ENCODE measurements at regions not wholly inside any gene's neighbourhood (a gene's known extent, or its start where the extent isn't known, plus 50 kb on each side); places are given as distances from the start of the nearest gene placed in this dataset.

DNA sequence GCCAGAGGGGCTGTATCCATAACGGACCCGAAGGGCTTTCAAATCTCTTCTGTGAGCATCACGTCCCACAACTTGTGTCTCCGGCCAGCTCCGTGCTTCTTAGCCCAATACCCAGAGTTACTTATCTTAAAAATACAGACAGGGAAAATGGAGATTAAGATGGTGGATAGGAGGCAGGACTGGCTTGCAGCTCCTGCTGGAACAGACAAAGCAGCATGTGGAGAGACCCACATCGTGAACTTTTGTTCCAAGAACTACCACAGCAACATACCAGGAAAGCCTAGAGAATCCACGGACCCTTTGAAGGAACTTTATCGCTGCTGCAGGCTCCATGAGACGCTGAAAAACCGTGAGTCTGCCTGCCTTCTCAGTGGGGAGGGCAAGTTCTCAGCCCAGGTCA is 113.7 kb downstream of the RNASET2 start:
- DNase-seq (ENCODE audit: low spot score) = no peak

DNA sequence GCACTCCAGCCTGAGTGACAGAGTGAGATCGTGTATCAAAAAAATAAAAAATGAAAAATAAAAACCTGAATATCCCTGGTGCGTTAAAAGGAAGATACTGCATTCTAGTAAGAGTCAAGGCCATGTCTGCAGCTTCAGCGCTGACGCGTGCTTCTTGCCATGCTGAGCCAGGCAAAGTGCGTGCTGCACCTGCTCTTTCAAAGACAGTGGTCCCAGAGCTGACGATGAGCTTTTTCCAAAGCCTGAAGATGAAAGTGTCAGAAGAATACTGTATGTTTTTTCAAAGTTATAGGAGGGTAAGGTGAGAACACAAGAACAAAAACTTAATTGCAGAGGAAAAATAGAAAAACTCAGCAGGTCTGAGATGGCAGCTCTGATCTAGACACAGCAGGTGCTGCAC is 115.1 kb downstream of the RNASET2 start:
- no peak for DNase-seq (ENCODE audit: low spot score)

DNA sequence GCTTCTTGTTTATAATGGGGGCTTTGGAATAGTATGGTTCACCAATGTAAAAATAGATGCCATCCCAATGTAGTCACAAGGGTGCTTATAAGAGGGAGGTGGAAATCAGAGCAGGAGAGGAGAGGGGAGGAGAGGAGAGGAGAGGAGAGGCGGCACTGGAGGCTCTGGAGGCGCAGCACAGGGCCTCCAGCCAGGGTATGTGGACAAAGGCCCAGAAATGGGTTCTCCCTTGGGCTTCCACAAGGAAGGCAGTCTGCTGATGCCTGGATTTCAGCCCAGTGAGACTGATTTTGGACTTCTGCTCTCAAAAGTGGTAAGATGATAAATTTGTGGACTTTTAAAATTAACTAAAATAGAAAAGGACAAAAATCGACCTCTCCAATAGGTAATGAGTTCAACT is 116.8 kb downstream of the RNASET2 start:
- no peak for DNase-seq (ENCODE audit: low spot score)

DNA sequence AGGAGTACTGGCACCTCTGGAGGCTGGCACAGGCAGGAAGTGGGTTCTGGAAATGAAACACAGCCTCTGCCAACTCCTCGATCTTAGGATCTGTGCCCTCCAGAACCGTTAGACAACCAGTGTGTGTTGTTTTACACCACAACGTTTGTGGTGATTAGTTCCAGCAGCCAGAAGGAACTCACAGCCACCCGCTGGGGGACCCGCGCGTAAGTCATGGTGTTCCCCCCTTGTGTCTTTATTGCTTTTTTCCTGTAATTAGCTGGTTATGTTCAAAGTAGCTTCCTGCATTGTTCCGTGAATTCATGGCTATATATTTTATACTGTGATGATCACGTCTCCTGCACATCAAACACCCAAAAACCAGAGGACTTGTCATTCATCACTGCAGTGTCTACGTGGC is 117.4 kb downstream of the RNASET2 start:
- DNase-seq (ENCODE audit: low spot score) = no peak

DNA sequence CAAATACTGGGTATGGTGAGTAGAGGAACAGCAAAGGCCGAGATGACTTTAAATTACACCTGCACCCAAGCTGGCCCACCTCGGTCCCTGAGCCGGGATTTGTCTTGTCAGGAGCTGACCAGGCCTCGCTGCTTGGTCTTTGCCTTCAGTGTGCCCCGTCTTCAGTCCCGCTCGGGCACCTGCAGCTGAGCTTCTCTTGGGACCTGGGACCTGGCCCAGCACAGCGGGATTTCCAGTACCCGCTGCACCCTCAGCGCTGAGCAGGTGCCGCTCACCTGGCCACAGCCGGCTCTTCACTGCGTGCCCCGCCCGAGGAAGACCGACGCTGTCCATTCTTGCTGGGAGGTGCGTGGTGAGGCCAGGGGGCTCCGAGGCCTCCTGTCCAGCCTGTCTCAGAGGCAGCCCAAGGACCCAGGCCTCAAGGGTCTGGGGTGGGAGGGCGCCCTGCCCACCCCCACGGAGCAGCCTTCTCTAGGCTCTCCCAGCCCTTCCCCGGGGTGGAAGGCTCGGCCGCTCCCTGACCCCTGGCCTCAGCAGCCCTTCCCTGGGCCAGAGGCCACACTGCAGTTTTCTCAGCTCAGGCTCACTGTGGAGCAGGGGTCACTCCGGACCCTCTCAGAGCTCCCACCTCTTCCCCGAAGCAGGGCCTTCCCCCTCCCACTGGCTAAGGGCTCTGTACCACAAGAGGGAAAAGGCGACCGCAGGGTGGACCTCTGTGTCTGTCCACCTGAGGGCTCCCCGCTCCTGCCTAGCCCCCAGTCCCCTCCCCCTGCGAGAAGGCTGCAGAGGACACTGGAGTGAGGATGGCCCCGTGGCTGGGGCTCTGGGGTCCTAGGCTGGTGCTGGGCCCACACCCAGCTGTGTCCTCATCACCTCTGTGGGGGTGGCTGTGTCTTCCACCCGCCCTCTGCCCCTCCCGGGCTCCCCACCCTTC is 119.3 kb downstream of the RNASET2 start:
- no peak for DNase-seq (ENCODE audit: low spot score)

DNA sequence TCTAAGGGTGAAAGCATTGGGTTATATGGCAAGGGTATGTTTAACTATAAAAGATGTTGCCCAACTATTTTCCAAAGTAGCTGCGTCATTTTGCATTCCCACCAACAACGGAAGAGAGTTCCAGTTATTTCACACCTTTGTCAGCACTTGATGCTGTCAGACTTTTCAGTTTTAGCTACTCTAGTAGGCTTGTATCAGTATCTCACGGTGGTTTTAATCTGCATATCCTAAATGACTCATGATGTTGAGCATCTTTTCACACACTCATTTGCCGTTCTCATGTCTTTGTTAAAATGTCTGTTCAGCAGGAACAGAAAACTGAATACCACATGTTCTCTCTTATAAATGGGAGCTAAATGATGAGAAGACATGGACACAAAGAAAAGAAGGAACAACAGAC is 122.3 kb downstream of the RNASET2 start:
- DNase-seq (ENCODE audit: low spot score) = no peak

DNA sequence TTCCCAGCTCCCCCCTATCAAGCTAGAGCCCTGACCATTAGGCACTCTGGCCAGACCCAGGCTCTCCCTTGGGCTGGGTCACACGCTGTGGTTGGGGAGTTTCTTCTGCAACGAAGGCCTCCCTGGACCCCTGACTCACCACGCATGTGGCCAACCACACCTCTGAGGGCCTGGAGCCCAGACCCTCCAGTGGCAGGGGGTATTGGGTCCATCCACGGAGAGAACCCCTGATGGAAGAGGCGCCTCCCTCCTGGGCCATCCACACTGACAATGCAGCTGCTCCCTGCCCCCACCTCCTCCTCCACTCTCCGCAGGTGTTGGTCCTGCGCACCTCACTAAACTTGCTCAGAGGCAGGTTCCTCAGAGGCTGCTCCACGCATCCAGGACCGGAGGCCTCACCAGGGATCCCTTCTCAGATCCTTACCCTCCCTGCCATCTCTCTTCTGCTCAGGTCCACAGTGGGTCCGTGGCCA is 125.4 kb downstream of the RNASET2 start:
- no peak for DNase-seq (ENCODE audit: low spot score)

DNA sequence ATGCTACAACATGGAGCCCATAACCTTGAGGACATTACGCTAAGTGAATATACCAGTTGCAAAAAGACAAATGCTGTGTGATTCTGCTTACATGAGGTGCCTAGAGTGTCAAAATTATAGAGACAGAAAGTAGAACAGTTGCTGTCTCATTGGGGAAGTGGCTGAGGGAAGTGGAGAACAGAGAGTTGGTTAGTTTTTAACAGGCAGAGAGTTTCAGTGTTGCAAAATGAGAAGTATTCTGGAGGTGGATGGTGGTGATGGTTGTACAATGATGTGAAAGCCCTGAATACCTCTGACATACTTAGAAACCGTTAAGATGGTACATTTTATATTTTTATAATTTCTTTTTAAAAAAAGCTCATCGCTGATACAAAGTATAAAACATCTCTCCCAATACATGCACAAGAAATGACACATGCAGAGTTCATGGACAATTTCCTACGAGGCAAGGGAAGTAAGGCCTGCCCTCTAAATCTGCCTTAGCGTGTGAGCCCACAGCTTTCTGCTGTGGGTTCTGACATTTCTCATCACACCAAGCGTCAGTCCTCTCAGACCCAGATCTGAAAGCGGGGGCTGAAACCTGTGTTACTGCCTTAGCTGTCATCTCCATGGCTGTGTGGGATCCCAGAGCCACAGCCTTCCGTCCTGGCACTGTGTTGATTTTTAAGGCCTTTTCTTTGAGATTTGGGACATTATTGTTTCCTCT is 126.0 kb downstream of the RNASET2 start:
- DNase-seq (ENCODE audit: low spot score) = no peak

DNA sequence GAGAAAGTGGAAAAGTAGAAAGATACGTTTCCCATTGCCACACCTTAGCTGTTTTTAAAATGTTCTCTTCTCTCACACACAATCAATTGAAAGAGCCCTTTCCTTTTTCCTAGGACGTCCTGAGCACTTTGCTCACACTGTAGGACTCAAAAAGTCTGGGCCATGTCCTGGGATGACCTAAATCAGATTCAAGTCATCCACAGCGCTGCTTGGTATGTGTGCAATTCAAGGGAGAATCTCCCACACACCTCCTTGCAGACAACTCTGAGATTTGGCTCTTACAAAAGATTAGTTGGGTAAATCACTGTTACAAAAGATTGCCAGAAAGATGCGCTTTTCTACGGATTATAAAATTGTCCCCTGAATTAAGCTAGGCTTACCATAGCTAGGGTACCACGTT is 130.1 kb downstream of the RNASET2 start:
- DNase-seq (ENCODE audit: low spot score) = no peak

DNA sequence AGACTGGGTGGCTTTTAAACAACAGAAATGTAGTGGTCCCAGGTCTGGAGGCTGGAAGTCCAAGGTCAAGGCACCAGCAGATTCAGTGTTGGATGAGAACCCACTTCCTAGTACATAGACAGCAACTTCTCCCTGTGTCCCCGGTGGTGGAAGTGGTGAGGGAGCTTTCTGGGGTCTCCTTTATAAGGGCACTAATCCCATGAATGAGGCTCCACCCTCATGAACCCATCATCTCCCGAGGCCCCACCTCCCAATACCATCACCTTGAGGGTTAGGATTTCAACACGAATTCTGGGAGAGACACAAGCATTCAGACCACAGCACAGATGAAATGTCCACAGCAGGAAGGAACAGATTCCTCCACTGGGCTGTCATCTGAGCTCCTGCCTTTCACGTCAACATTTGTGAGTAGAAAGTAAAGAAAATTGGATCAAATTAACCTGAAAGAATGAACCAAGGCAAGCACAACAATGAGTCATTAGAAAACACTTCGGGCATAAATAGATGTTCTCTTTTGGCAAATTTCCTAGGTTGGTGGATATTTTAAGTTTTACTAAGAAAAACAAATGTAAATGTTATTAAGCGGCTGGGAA is 130.7 kb downstream of the RNASET2 start:
- no peak for DNase-seq (ENCODE audit: low spot score)

DNA sequence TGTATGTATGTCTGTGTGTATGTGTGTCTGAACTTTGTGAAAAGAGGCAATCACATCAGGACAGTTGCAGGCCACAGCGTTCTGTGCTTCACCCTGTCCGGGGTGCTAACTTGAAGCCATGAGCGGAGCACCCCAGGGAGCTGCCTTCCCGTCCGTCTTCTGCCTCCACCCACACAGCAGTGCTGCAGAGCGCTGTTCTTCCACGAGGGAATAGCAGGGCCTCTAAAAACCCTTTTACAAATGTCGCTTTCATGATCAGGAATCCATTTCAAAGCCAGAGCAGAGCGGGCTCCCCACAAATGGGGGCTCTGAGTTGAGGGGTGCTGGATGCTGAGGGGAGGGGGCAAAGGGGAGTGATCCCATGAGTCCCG is 131.5 kb downstream of the RNASET2 start:
- no peak for DNase-seq (ENCODE audit: low spot score)

DNA sequence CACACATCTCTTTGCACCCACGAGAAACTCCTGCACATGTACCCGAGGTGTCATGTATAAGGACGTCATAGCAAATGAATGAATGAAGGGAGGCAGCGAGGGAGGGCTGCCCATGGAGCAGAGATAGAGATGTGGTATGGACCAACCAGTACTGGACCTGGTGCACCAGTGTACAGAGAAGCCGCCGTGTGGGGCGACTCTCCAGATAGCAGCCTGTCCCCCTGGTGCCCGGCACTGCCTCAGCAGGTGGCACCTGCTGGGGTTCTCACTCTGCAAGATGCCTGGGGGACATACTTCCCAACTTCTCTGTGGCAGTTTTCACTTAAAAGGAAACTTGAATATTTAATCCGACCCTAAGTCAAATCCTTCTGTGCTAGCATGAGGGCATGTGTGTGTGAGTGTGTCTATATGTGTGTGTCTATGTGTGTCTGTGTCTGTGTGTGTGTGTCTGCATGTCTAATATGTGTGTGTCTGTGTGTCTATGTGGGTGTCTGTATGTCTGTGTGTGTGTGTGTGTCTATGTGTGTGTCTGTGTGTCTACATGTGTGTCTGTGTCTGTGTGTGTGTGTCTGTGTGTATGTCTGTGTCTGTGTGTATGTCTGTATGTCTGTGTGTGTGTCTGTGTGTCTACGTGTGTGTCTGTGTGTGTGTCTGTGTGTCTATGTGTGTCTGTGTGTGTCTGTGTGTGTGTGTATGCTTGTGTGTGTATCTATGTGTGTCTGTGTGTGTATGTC is 132.0 kb downstream of the RNASET2 start:
- DNase-seq (ENCODE audit: low spot score) = no peak

DNA sequence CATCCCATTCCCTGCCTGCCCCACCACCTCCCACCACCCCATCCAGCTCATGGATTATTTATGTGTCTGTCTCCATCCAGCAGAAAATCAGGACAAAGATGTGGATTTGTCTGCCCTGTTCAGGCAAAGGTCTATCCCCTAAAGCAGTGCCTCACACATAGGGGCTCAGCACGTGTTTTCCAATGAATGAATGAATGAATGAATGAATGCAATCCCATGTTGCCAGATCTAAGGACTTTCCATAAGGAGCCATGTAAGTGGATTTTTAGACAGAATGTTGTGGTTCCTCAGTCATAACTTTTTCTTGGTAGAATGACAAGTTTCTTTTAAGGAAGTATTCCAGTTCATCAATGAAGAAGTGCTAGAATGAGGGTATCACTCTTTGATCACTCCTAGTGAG is 133.7 kb downstream of the RNASET2 start:
- no peak for DNase-seq (ENCODE audit: low spot score)

DNA sequence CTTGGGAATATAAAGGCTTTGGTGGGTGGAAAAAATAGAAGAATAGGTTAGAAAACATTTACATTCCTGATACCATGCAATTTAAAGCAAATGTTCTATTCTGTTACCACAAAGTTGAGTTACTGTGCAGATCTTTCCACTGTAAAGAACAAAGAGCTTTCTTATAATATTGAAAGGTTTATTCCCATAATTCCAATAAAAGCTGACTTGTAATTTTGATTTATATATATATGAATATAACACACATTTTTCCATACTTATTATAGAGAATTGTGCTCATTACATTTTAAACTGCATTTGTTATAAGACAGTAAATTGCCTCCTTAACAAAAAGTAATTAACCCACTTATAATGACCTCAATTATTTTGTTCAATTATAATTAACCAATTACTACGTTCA is 135.9 kb downstream of the RNASET2 start:
- no peak for DNase-seq (ENCODE audit: low spot score)

DNA sequence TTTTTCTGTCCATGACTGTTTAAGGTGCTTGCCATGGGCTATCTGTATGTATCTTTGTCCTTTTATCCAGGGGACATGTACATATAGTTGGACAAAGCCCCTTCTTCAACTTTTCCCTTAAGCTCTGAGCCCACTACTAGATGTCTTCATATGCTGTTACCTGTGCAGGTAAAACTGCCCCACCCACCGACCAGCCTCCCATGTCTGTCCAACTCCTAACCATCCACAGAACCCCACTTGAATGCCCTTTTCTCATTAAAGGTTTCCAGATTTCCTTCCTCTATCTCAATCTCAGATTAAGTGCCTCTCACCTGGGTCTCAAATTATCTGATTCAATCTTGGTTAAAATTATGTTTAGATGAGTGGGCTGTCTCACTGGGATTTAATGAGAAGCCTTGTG is 136.3 kb downstream of the RNASET2 start:
- no peak for DNase-seq (ENCODE audit: low spot score)

DNA sequence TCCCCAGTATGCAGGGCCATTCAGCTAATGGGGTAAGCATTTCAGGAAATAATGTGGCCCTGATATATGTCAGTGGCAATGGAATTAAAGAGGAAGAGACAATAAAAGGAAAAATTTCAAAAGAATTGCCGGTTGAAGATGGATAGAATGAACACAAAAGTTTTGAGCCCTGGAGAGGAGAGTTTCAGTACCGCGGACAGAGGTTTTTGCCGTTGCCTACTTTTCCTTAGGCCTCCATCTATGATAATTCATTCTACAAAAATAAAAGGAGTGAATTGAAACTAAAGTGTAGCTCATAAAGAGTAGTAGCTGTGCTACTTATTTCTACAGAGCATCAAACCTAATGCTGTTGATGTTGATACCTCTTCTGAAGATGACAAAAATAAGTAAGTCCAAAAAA is 140.7 kb downstream of the RNASET2 start:
- no peak for DNase-seq (ENCODE audit: low spot score)

DNA sequence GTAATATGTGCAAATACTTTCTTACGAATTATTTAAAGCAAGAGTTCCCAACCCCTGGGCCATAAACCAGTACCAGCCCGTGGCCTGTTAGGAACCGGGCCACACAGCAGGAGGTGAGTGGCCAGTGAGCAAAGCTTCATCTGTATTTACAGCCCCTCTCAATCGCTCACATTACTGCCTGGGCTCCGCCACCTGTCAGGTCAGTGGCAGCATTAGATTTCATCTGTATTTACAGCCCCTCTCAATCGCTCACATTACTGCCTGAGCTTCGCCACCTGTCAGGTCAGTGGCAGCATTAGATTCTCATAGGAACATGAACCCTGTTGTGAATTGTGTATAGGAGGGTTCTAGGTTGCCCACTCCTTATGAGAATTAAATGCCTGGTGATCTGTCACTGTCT is 142.0 kb downstream of the RNASET2 start:
- DNase-seq (ENCODE audit: low spot score) = no peak

DNA sequence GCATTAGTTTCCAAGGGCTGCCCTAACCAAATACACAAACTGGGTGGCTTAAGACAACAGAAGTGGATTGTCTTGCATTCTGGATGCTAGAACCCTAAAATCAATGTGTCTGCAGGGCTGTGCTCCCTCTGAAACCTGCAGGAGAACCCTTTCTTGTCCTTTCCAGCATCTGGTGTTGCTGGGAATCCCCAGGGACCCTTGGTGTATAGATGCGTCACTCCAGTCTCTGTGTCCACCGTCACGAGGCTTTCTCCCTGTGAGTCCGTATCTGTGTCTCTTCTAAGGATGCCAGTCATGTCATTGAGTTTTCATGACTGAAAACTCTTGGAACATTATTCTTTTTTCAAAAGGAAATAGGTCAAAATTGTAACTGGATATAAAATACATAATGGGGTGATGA is 142.9 kb downstream of the RNASET2 start:
- no peak for DNase-seq (ENCODE audit: low spot score)

DNA sequence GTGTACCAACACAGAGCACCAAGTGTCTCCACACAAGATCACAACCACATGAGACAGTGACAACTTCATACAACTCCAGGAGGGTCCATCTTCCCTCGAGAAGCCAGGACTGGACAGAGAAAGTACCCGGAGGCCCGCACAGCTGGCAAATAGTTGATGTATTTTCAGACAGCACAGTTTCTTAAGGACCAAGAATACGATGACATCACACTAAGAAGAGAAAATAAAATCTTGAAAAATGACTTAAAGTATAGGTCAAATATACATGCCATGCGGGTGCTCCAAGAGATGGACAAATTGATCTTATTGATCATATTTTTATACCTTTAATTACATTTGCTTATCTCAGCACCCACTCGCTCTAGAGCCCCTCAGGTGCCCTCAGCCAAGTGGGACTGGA is 145.5 kb downstream of the RNASET2 start:
- no peak for DNase-seq (ENCODE audit: low spot score)

DNA sequence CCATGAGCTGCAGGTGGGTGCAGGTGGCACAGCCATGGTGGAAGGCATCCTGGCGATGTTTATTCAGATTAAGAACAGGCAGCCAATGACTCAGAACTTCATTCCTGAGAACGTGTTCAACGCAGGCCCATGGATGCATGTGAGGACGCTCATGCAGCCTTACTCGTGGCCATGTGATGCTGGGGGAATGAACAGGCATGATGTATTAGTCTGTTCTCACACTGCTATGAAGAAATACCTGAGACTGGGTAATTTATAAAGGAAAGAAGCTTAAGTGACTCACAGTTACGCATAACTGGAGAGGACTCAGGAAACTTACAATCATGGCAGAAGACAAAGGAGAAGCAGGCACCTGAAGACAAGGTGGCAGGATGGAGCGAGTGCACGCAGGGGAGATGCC is 146.6 kb downstream of the RNASET2 start:
- no peak for DNase-seq (ENCODE audit: low spot score)

DNA sequence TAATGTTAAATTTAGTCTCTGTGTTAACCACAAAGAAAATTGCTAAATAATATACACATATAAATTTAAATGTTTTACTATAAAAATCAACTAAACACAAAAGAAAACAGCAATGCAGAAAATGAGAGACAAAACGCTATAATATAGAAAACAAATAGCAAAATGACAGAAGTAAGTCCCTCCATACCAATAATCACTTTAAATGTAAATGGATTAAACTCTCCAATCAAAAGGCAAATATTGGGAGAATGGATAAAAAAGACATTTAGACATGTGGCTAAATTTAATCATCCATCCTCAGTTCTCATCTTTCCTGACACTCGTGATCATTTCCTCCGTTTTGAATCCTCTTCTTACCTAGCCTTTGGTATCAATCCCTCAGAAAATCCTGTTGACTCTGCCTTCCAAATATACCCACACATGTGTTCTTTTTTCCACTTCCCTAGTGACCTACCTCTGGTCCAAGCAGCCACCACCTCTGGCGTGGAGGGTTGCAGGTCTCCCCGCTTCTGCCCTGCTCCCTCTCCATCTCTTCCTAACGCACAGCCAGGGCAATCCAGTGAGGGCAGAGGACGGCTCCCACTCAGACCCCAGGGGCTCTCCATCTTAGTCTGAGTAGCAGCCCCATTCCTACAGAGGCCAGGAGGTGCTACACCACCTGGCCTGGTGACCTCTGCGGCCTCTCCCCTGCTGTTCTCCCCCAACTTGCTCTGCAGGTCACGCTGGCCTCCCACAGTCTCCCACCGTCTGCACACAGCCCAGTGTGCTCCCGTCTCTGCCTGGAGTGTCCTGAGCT is 149.2 kb downstream of the RNASET2 start:
- no peak for DNase-seq (ENCODE audit: low spot score)

All from hematopoietic multipotent progenitor cell treated with erythropoietin and hydrocortisone succinate and interleukin-3 and kit ligand, for 15 days (in vitro differentiated cells).